Endothelial cell of umbilical vein (primary cell): ENCODE measurements at regions not wholly inside any gene's neighbourhood (a gene's known extent, or its start where the extent isn't known, plus 50 kb on each side); places are given as distances from the start of the nearest gene placed in this dataset.

Experiments used
- BruUV-seq: library from RNA; stranded (reverse); fragments of 400-500 nt; replicated peaks from 2 replicates; lab custom pipeline; 2021; lab: Mats Ljungman, UMichigan
- CTCF ChIA-PET: fragments of 300-600, 350-600 bp; sonication (Branson Sonifier 250); formaldehyde crosslinking; loops from one replicate; lab custom pipeline; 2021; ENCODE audit warnings: antibody characterized with exemption, inconsistent platforms; lab: Charles Lee
- POLR2A ChIA-PET: fragments of 300-600, 350-600 bp; sonication (Branson Sonifier 250); formaldehyde crosslinking; loops from one replicate; lab custom pipeline; 2021; ENCODE audit warnings: antibody characterized with exemption, inconsistent platforms; lab: Charles Lee
- DNase-seq: peaks from one replicate; pipeline ENCODE4 v3.0.0-alpha.2; 2011; ENCODE audit warnings: low read depth, low spot score
- FAIRE-seq: peaks from 2 replicates; lab custom pipeline; 2011; peaks lifted over from hg19 to GRCh38; lab: Jason Lieb, UNC
- H2AFZ ChIP-seq: 2 replicates; pipeline ENCODE4 v1.6.0; 2012; ENCODE audit warnings: low read depth, low read length, control low read depth, inconsistent platforms
- H3K27ac ChIP-seq: 2 replicates; pipeline ENCODE4 v1.5.1; 2011; ENCODE audit warnings: low read depth, mild to moderate bottlenecking, control low read depth, low read length, moderate library complexity; ENCODE audit not compliant: insufficient read depth
- H3K27me3 ChIP-seq, 2 experiments: 2 replicates each; pipeline versions ENCODE4 v1.6.0 to v1.6.1; 2011; ENCODE audit warnings: low read length in 2 of 2, mixed read lengths in 1 of 2; ENCODE audit not compliant: control insufficient read depth in 2 of 2, insufficient read depth in 2 of 2
- H3K36me3 ChIP-seq, 2 experiments: 2 replicates in 1 of 2; 3 replicates in 1 of 2; pipeline ENCODE4 v1.5.1; 2011; ENCODE audit warnings: low read length in 2 of 2, mild to moderate bottlenecking in 1 of 2, moderate library complexity in 1 of 2; ENCODE audit not compliant: control insufficient read depth in 2 of 2, insufficient read depth in 2 of 2; ENCODE audit errors: extremely low read depth in 1 of 2
- H3K4me1 ChIP-seq: 3 replicates; pipeline ENCODE4 v1.5.1; 2011; ENCODE audit warnings: mild to moderate bottlenecking, low read length; ENCODE audit not compliant: control insufficient read depth, insufficient read depth; ENCODE audit errors: extremely low read depth
- H3K4me2 ChIP-seq: 2 replicates; pipeline ENCODE4 v1.6.1; 2011; ENCODE audit warnings: low read length, control low read depth, mixed read lengths; ENCODE audit not compliant: insufficient read depth
- H3K4me3 ChIP-seq, 3 experiments: fragments of 200-600 bp in 1 of 3; sonication (generic), shearing (Covaris generic) in 1 of 3; replicated peaks in 1 of 3; 2 replicates each; pipeline ENCODE4 v1.5.1; 2011 to 2016; ENCODE audit warnings: control low read depth in 3 of 3, low read length in 3 of 3, mild to moderate bottlenecking in 2 of 3, inconsistent platforms in 1 of 3, low read depth in 1 of 3, moderate library complexity in 1 of 3; ENCODE audit not compliant: insufficient read depth in 1 of 3
- H3K79me2 ChIP-seq: 2 replicates; pipeline ENCODE4 v1.6.0; 2012; ENCODE audit warnings: low read length, inconsistent platforms; ENCODE audit not compliant: control insufficient read depth, insufficient read depth
- H3K9ac ChIP-seq: replicated peaks from 2 replicates; pipeline ENCODE3; 2011; ENCODE audit warnings: low read length, control low read depth; ENCODE audit not compliant: insufficient read depth; ENCODE audit errors: extremely low read depth
- H3K9me1 ChIP-seq: replicated peaks from 3 replicates; pipeline ENCODE4 v1.6.0; 2011; ENCODE audit warnings: mild to moderate bottlenecking, low read length; ENCODE audit not compliant: control insufficient read depth, insufficient read depth; ENCODE audit errors: extremely low read depth
- H3K9me3 ChIP-seq: replicated peaks from 2 replicates; pipeline ENCODE4 v1.5.1; 2012; ENCODE audit warnings: low read length, inconsistent platforms; ENCODE audit not compliant: control insufficient read depth, insufficient read depth
- H4K20me1 ChIP-seq: replicated peaks from 2 replicates; pipeline ENCODE3; 2011; ENCODE audit warnings: mild to moderate bottlenecking, low read length; ENCODE audit not compliant: control insufficient read depth, insufficient read depth; ENCODE audit errors: extremely low read depth
- EZH2 ChIP-seq: IDR thresholded peaks from 2 replicates; pipeline ENCODE4 v1.6.1; 2012; ENCODE audit warnings: borderline replicate concordance, low read depth, mild to moderate bottlenecking, moderate library complexity, low read length, inconsistent platforms; ENCODE audit not compliant: severe bottlenecking
- FOS ChIP-seq: IDR thresholded peaks from 2 replicates; pipeline ENCODE4 v1.6.1; 2011; ENCODE audit warnings: mild to moderate bottlenecking, low read length, moderate library complexity, borderline replicate concordance; ENCODE audit not compliant: insufficient read depth
- GATA2 ChIP-seq: IDR thresholded peaks from 2 replicates; pipeline ENCODE4 v1.7.0; 2011; ENCODE audit warnings: low read depth, mild to moderate bottlenecking, moderate library complexity, mixed read lengths, low read length; ENCODE audit not compliant: insufficient read length, insufficient read depth
- JUN ChIP-seq: IDR thresholded peaks from 2 replicates; pipeline ENCODE4 v1.6.1; 2011; ENCODE audit warnings: borderline replicate concordance, low read depth; ENCODE audit not compliant: insufficient read length, insufficient read depth
- MYC ChIP-seq: IDR thresholded peaks from one replicate; pipeline ENCODE4 v1.6.1; 2011; ENCODE audit warnings: mild to moderate bottlenecking, low read depth, low read length
- POLR2A ChIP-seq: IDR thresholded peaks from 2 replicates; pipeline ENCODE4 v1.6.1; 2012; ENCODE audit warnings: low read depth, mild to moderate bottlenecking, control low read depth, low read length
- POLR2AphosphoS5 ChIP-seq: IDR thresholded peaks from 2 replicates; pipeline ENCODE4 v1.6.1; 2012; ENCODE audit warnings: low read depth, mild to moderate bottlenecking, control low read depth, low read length, moderate library complexity; ENCODE audit not compliant: insufficient read depth
- dilution Hi-C: fragments of 300-500 bp; cut with MboI; formaldehyde crosslinking; loops from one replicate; pipeline ENCODE4 v1.15.0; 2019; ENCODE audit warnings: low sequenced_read_pairs; ENCODE audit not compliant: extremely low pct_ligation_motif_present
- intact Hi-C: fragments of 100-400 bp; cut with micrococcal nuclease; formaldehyde crosslinking; loops from one replicate; pipeline ENCODE4 v1.10.0; 2022
- TF ChIP-seq, protein P1 (sequence below): IDR thresholded peaks from 2 replicates; pipeline ENCODE4 v1.6.1; 2011; ENCODE audit not compliant: insufficient read depth, insufficient read length
- TF ChIP-seq, protein P2 (sequence below), 2 donors: IDR thresholded peaks; 1 replicate in 1 of 2; 2 replicates in 1 of 2; pipeline ENCODE4 v1.5.1; 2011; ENCODE audit warnings: low read length in 2 of 2, mild to moderate bottlenecking in 2 of 2, moderate library complexity in 2 of 2, control low read depth in 1 of 2, inconsistent platforms in 1 of 2, low read depth in 1 of 2; ENCODE audit not compliant: insufficient read depth in 1 of 2; ENCODE audit errors: extremely low read depth in 1 of 2

DNA sequence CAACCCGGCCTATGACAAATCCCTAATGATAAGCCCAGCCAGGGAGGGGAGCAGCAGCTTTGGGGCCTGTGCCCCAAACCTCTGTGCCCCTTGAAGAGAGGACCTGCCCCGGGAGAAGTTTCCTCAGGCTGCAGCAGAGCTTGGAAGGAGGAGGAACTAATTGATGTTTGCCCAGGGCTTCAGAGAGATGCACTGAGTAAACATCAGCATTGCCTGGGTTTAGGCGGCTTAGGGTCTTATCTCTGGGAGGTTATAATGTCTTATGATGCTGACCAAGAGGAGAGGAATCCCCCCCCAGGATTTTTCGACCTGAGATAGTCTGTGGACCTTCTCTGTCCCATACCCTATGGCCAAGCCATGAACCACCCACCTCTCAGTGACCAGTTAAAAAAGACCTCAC, 148.7 kb upstream of the SDK2 start:
- FAIRE-seq (no peak), DNase-seq (no peak)
- Histone ChIP-seq H3K9ac (no peak overlapping the region), H3K4me3 (no peak overlapping the region), H3K9me3 (peaks cover 2% of the 10 kb centered on the region), H3K27me3 (no peaks in the 10 kb centered on the region), H3K27ac (no peak overlapping the region), H3K4me2 (no peak overlapping the region), H4K20me1 (no peaks in the 10 kb centered on the region), H3K36me3 (no peaks in the 10 kb centered on the region), H3K4me1 (no peaks in the 10 kb centered on the region), H2AFZ (no peak overlapping the region), H3K79me2 (no peaks in the 10 kb centered on the region), H3K9me1 (no peaks in the 10 kb centered on the region)
- CTCF ChIA-PET = no interaction called here
- dilution Hi-C loops (no loop called here), intact Hi-C loops (no loop called here)
- POLR2A ChIA-PET = no interaction called here
- no TSS peak for BruUV-seq
- TF ChIP-seq MYC = no peak
- TF ChIP-seq, protein P1, sequence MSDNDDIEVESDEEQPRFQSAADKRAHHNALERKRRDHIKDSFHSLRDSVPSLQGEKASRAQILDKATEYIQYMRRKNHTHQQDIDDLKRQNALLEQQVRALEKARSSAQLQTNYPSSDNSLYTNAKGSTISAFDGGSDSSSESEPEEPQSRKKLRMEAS = no peak
- TF ChIP-seq EZH2 = no peak
- no peak for TF ChIP-seq POLR2AphosphoS5
- TF ChIP-seq, protein P2, sequence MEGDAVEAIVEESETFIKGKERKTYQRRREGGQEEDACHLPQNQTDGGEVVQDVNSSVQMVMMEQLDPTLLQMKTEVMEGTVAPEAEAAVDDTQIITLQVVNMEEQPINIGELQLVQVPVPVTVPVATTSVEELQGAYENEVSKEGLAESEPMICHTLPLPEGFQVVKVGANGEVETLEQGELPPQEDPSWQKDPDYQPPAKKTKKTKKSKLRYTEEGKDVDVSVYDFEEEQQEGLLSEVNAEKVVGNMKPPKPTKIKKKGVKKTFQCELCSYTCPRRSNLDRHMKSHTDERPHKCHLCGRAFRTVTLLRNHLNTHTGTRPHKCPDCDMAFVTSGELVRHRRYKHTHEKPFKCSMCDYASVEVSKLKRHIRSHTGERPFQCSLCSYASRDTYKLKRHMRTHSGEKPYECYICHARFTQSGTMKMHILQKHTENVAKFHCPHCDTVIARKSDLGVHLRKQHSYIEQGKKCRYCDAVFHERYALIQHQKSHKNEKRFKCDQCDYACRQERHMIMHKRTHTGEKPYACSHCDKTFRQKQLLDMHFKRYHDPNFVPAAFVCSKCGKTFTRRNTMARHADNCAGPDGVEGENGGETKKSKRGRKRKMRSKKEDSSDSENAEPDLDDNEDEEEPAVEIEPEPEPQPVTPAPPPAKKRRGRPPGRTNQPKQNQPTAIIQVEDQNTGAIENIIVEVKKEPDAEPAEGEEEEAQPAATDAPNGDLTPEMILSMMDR (IDR thresholded peaks at IDR 0.05; ENCODE audit: extremely low read depth in 1 of 2, insufficient read depth in 1 of 2, low read depth in 1 of 2, low read length in 2 of 2) = no peak
- no peak for TF ChIP-seq POLR2A
- no peak for TF ChIP-seq FOS
- no peak for TF ChIP-seq GATA2
- no peak for TF ChIP-seq JUN
